A673 (cell line): ENCODE measurements at regions not wholly inside any gene's neighbourhood (a gene's known extent, or its start where the extent isn't known, plus 50 kb on each side); places are given as distances from the start of the nearest gene placed in this dataset.

Experiments
- BruUV-seq: library from RNA; stranded (reverse); fragments of 400-500 nt; replicated peaks from 2 replicates; lab custom pipeline; 2021; lab: Mats Ljungman, UMichigan
- CTCF ChIA-PET: fragments of 300-600 bp; sonication (Branson Sonifier 250); formaldehyde crosslinking; loops from one replicate; lab custom pipeline; 2022; ENCODE audit warnings: antibody characterized with exemption; lab: Charles Lee
- POLR2A ChIA-PET: fragments of 300-600 bp; sonication (Branson Sonifier 250); formaldehyde crosslinking; loops from one replicate; lab custom pipeline; 2022; ENCODE audit warnings: antibody characterized with exemption; ENCODE audit not compliant: low non-redundant PET; lab: Charles Lee
- DNase-seq: peaks from one replicate; pipeline ENCODE4 v3.0.0-alpha.2; 2015; ENCODE audit warnings: low spot score
- H3K27ac ChIP-seq: fragments of 200-600 bp; sonication (generic); 2 replicates; pipeline ENCODE4 v1.5.1; 2016; ENCODE audit warnings: mixed run types, low read depth, mild to moderate bottlenecking, mixed read lengths, antibody characterized with exemption, low read length; ENCODE audit not compliant: poor library complexity, severe bottlenecking
- H3K27me3 ChIP-seq: fragments of 200-600 bp; sonication (generic); replicated peaks from 2 replicates; pipeline ENCODE4 v1.6.1; 2017; ENCODE audit warnings: mixed run types, low read depth, mild to moderate bottlenecking, mixed read lengths, antibody characterized with exemption, low read length; ENCODE audit not compliant: insufficient read depth, poor library complexity
- H3K36me3 ChIP-seq: fragments of 200-600 bp; sonication (generic); 2 replicates; pipeline ENCODE4 v1.6.1; 2016; ENCODE audit warnings: mixed run types, mild to moderate bottlenecking, mixed read lengths, antibody characterized with exemption, low read length; ENCODE audit not compliant: insufficient read depth, poor library complexity, severe bottlenecking
- H3K4me1 ChIP-seq: fragments of 200-600 bp; sonication (generic); 2 replicates; pipeline ENCODE4 v1.6.1; 2017; ENCODE audit warnings: mixed run types, mild to moderate bottlenecking, mixed read lengths, antibody characterized with exemption, low read length; ENCODE audit not compliant: insufficient read depth, poor library complexity, severe bottlenecking
- H3K4me3 ChIP-seq: fragments of 200-600 bp; sonication (generic); 2 replicates; pipeline ENCODE4 v1.5.1; 2016; ENCODE audit warnings: low read depth, mixed run types, mild to moderate bottlenecking, mixed read lengths, low read length; ENCODE audit not compliant: poor library complexity, severe bottlenecking
- H3K9me3 ChIP-seq: fragments of 200-600 bp; sonication (generic); 2 replicates; pipeline ENCODE4 v1.6.1; 2016; ENCODE audit warnings: mixed run types, low read depth, mild to moderate bottlenecking, mixed read lengths, antibody characterized with exemption, low read length; ENCODE audit not compliant: poor library complexity, severe bottlenecking
- EZH2 ChIP-seq: fragments of 200-600 bp; sonication (generic); IDR thresholded peaks from 2 replicates; pipeline ENCODE4 v1.6.1; 2017; ENCODE audit warnings: borderline replicate concordance, low read depth, mild to moderate bottlenecking, mixed read lengths, antibody characterized with exemption, low read length; ENCODE audit not compliant: poor library complexity, severe bottlenecking
- intact Hi-C: fragments of 100-400 bp; cut with micrococcal nuclease; formaldehyde crosslinking; loops from one replicate; pipeline ENCODE4 v1.10.0; 2022; ENCODE audit not compliant: unreplicated experiment
- TF ChIP-seq, protein P1 (sequence below): fragments of 300-800, 200-600 bp; sonication (generic); conservative IDR thresholded peaks from 2 replicates; pipeline ENCODE4 v1.5.1; 2017; ENCODE audit warnings: low read depth, mild to moderate bottlenecking, antibody characterized with exemption, low read length, moderate library complexity, mixed read lengths

DNA sequence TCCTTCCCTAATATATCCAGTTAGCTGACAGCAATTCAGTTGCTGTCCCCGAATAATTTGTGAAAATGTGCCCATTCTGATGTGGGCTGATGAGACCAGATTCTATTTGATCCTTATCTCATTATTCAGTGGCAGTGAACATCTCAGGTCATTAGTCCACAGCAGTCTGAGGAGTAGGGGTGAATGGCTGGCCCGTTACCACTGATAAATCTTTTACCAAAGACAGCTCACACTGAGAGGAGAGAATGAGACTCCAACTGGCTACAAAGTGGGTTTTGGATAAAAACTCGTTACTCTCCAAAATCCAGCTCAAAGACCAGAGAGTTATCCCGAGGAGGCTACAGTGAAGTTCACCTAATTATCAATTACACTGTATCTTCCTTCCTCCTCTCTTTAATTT lies 189.7 kb downstream of the TUSC7 start:
- no peak for TF ChIP-seq EZH2
- TF ChIP-seq, protein P1, sequence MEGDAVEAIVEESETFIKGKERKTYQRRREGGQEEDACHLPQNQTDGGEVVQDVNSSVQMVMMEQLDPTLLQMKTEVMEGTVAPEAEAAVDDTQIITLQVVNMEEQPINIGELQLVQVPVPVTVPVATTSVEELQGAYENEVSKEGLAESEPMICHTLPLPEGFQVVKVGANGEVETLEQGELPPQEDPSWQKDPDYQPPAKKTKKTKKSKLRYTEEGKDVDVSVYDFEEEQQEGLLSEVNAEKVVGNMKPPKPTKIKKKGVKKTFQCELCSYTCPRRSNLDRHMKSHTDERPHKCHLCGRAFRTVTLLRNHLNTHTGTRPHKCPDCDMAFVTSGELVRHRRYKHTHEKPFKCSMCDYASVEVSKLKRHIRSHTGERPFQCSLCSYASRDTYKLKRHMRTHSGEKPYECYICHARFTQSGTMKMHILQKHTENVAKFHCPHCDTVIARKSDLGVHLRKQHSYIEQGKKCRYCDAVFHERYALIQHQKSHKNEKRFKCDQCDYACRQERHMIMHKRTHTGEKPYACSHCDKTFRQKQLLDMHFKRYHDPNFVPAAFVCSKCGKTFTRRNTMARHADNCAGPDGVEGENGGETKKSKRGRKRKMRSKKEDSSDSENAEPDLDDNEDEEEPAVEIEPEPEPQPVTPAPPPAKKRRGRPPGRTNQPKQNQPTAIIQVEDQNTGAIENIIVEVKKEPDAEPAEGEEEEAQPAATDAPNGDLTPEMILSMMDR: no peak
- intact Hi-C loops: no loop called here
- no peaks in the 10 kb centered on the region for H3K36me3 ChIP-seq
- no peaks in the 10 kb centered on the region for H3K9me3 ChIP-seq
- H3K27ac ChIP-seq: no peak overlapping the region
- H3K27me3 ChIP-seq: no peaks in the 10 kb centered on the region
- ChIA-PET POLR2A (no interaction called here), CTCF (no interaction called here)
- DNase-seq: no peak
- no TSS peak for BruUV-seq
- H3K4me1 ChIP-seq: no peaks in the 10 kb centered on the region
- no peak overlapping the region for H3K4me3 ChIP-seq

DNA sequence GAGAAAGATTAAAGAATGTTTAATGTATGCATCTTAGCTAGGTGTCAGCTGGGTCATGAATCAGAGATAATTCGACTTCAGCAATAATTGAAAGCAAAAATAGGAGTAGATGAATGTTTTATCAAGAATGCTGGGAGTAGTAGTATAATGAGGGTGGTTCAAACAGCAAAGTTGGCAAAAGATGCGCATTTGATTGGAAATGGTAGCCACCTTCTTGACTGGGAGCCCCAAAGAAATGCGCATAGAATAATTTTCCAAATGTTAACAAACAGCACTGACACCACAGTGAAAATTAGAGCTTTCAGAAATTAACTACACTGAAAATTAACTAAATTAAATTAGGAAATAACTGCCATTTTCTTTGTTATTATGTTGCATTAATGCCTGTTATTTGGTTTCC lies 195.8 kb downstream of the TUSC7 start:
- DNase-seq: no peak
- BruUV-seq: no TSS peak
- no peak for TF ChIP-seq EZH2
- TF ChIP-seq, protein P1: no peak
- intact Hi-C loops: no loop called here
- Histone ChIP-seq H3K27me3 (no peaks in the 10 kb centered on the region), H3K4me1 (no peaks in the 10 kb centered on the region), H3K9me3 (no peaks in the 10 kb centered on the region), H3K4me3 (no peak overlapping the region), H3K36me3 (no peaks in the 10 kb centered on the region), H3K27ac (no peak overlapping the region)
- ChIA-PET POLR2A (no interaction called here), CTCF (no interaction called here)

DNA sequence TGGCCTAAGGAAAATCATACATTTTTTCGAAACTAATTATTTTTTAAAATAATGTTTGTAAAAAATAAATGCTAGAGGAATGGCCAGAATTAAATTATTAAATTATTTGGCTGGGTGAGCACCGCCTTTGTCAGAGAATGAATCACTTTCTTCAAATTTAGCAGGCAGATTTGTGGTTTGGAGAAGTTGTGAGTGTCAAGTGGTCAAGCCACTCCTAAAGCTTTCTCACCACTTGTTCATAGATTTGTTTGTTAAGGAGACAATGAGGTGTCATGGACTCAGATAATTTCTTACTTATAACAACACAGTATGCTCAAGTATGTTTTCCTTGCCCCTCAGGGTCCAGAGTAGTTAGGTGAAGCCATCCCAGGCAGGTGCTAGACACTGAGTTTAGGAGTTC lies 196.2 kb downstream of the TUSC7 start:
- no peak for TF ChIP-seq EZH2
- TF ChIP-seq, protein P1: no peak
- intact Hi-C loops: no loop called here
- no TSS peak for BruUV-seq
- no peak for DNase-seq
- CTCF ChIA-PET: no interaction called here
- Histone ChIP-seq H3K27ac (no peak overlapping the region), H3K36me3 (no peaks in the 10 kb centered on the region), H3K27me3 (no peaks in the 10 kb centered on the region), H3K4me3 (no peak overlapping the region), H3K4me1 (no peaks in the 10 kb centered on the region), H3K9me3 (no peaks in the 10 kb centered on the region)
- POLR2A ChIA-PET: no interaction called here
